Pancreas (tissue), 10 donors: ENCODE measurements at regions not wholly inside any gene's neighbourhood (a gene's known extent, or its start where the extent isn't known, plus 50 kb on each side); places are given as distances from the start of the nearest gene placed in this dataset.

ENCODE experiments used
- ATAC-seq, 4 donors: fragments of 200-7000 bp; cut with Tn5 transposase; one replicate each; pipeline versions ENCODE4 v1.8.0 to v1.9.1; 2020; ENCODE audit warnings: mild to moderate bottlenecking in 4 of 4, moderate library complexity in 4 of 4
- DNase-seq, 6 donors: peaks; one replicate each; pipeline ENCODE4 v3.0.0-alpha.2; 2020
- FAIRE-seq: peaks from 2 replicates; lab custom pipeline; 2012; peaks lifted over from hg19 to GRCh38; lab: Jason Lieb, UNC
- H3K27ac ChIP-seq, 4 donors: fragments of 200-600 bp; sonication (generic); 1 replicate in 3 of 4; 2 replicates in 1 of 4; pipeline versions ENCODE4 v1.5.0 to v1.8.0; 2020
- H3K27me3 ChIP-seq, 4 donors: fragments of 200-600 bp; one replicate each; pipeline ENCODE4 v1.8.0; 2021
- H3K36me3 ChIP-seq, 3 donors: fragments of 200-600 bp; sonication (generic) in 1 of 3; one replicate each; pipeline versions ENCODE4 v1.5.0 to v1.8.0; 2020 to 2021
- H3K4me1 ChIP-seq, 3 donors: fragments of 200-600 bp; one replicate each; pipeline ENCODE4 v1.8.0; 2021
- H3K4me3 ChIP-seq, 4 donors: fragments of 200-600 bp; sonication (generic) in 2 of 4; one replicate each; pipeline versions ENCODE4 v1.5.0 to v1.8.0; 2020 to 2021
- H3K9me3 ChIP-seq, 4 donors: fragments of 200-600 bp; one replicate each; pipeline ENCODE4 v1.8.0; 2021
- CTCF ChIP-seq, 4 donors: fragments of 200-600 bp; sonication (generic) in 3 of 4; IDR thresholded peaks; one replicate each; pipeline versions ENCODE4 v1.5.0 to v1.8.0; 2021; ENCODE audit warnings: antibody characterized with exemption in 4 of 4
- whole genome bisulfite sequencing, 2 donors: extraction: QIAGEN DNeasy Blood & Tissue Kit; methylation state at CpG; one replicate each; pipeline ENCODE4 v1.1.7; 2013; 5-methylcytosine and 5-hydroxymethylcytosine counted together
- intact Hi-C, 3 donors: fragments of 100-400 bp; cut with DNase I; formaldehyde crosslinking; loops; one replicate each; pipeline versions ENCODE4 v1.11.1 to v1.14.2; 2022
- donor health status: healthy with polysubstance abuse.
- donor health status: DM: no; HTN: no; CAD: no; lungs with moderate emphysema.
- donor health status: DM: no; HTN: no; CAD: no.
- donor health status: control.
- donor health status: control.
- donor health status: Bipolar disorder and iron deficiency.
- donor health status: DM: yes; HTN: yes; CAD: no.
- donor health status: DM: no; HTN: no; CAD: no.
- donor health status: DM: no; HTN: no; CAD: no.
- donor health status: DM: yes; HTN: yes; CAD: no.

GRCh38 chr5:173505634-173506033 is 110.8 kb downstream of the BOD1 start:
- TF ChIP-seq CTCF (IDR thresholded peaks at IDR 0.05), result no peak
- Histone ChIP-seq H3K9me3 (no peaks in the 10 kb centered on the region), H3K4me3 (no peak overlapping the region), H3K27ac (no peak overlapping the region), H3K4me1 (peaks cover 7 to 14% (median 9%) of the 10 kb centered on the region in 3 donors), H3K36me3 (no peaks in the 10 kb centered on the region), H3K27me3 (no peaks in the 10 kb centered on the region)
- no peak for ATAC-seq
- DNase-seq, result no peak
- intact Hi-C loops, result no loop called here
- FAIRE-seq, result no peak
- 80 to 85% methylated on average over 3 of the region's 3 CpGs for WGBS, 2 donors

- no peaks in the 10 kb centered on the region for H3K27me3 ChIP-seq
- intact Hi-C loops, result no loop called here
- WGBS, 2 donors, result 92 to 97% methylated on average over 12 of the region's 12 CpGs
- no peak for ATAC-seq
- no peak overlapping the region for H3K4me3 ChIP-seq
- no peaks in the 10 kb centered on the region for H3K36me3 ChIP-seq
- no peaks in the 10 kb centered on the region for H3K9me3 ChIP-seq
- FAIRE-seq, result no peak
- H3K27ac ChIP-seq, result no peak overlapping the region
- DNase-seq, result no peak
- no peak for TF ChIP-seq CTCF (IDR thresholded peaks at IDR 0.05)
- peaks cover 34 to 40% (median 36%) of the 10 kb centered on the region in 3 donors for H3K4me1 ChIP-seq
Measured at GRCh38 chr5:173501922-173502321, 114.5 kb downstream of the BOD1 start.

- peaks cover 39 to 45% (median 40%) of the 10 kb centered on the region in 3 donors for H3K4me1 ChIP-seq
- no peak for TF ChIP-seq CTCF (IDR thresholded peaks at IDR 0.05)
- FAIRE-seq (no peak), DNase-seq (peak in 2 of 6 donors; percentile 36 to 41), ATAC-seq (peak in 3 of 4 donors; percentile 4 to 20 (median 19))
- no peaks in the 10 kb centered on the region for H3K9me3 ChIP-seq
- no peak overlapping the region for H3K4me3 ChIP-seq
- H3K27me3 ChIP-seq, result no peaks in the 10 kb centered on the region
- H3K27ac ChIP-seq, result peak overlapping the region in 3 of 4 donors; percentile 73 to 81 (median 81)
- intact Hi-C loops, result no loop called here
- 36 to 38% methylated on average over 8 of the region's 8 CpGs for WGBS, 2 donors
- no peaks in the 10 kb centered on the region for H3K36me3 ChIP-seq
Measured at GRCh38 chr5:173501271-173501670, 115.2 kb downstream of the BOD1 start.

- TF ChIP-seq CTCF (IDR thresholded peaks at IDR 0.05), result no peak
- 74 to 81% methylated on average over 6 of the region's 6 CpGs for WGBS, 2 donors
- FAIRE-seq, result no peak
- Histone ChIP-seq H3K36me3 (no peaks in the 10 kb centered on the region), H3K9me3 (no peaks in the 10 kb centered on the region), H3K27me3 (no peaks in the 10 kb centered on the region), H3K27ac (peak overlapping the region; percentile 72 to 81 (median 77)), H3K4me3 (no peak overlapping the region), H3K4me1 (peaks cover 48 to 55% (median 49%) of the 10 kb centered on the region in 3 donors)
- intact Hi-C loops, result no loop called here
- peak in 2 of 6 donors; percentile 26 to 53 for DNase-seq
- ATAC-seq, result peak in 2 of 4 donors; percentile 23 to 34
Measured at GRCh38 chr5:173500213-173500560, 116.3 kb downstream of the BOD1 start.

- Histone ChIP-seq H3K36me3 (no peaks in the 10 kb centered on the region), H3K27ac (peak overlapping the region; percentile 72 to 81 (median 77)), H3K4me3 (no peak overlapping the region), H3K4me1 (peaks cover 48 to 55% (median 49%) of the 10 kb centered on the region in 3 donors), H3K9me3 (no peaks in the 10 kb centered on the region), H3K27me3 (no peaks in the 10 kb centered on the region)
- WGBS, 2 donors, result 49 to 54% methylated on average over 14 of the region's 14 CpGs
- ATAC-seq, result peak; percentile 73 to 84 (median 81)
- TF ChIP-seq CTCF (IDR thresholded peaks at IDR 0.05), result no peak
- peak; percentile 85 to 95 (median 90) for DNase-seq
- intact Hi-C loops, result no loop called here
- no peak for FAIRE-seq
Measured at GRCh38 chr5:173499471-173500212, 116.8 kb downstream of the BOD1 start.
